NT2/D1 (cell line): ENCODE measurements at regions not wholly inside any gene's neighbourhood (a gene's known extent, or its start where the extent isn't known, plus 50 kb on each side); places are given as distances from the start of the nearest gene placed in this dataset.

ENCODE experiments used
- DNase-seq: peaks from one replicate; pipeline ENCODE4 v3.0.0-alpha.2; 2011; ENCODE audit warnings: low read depth, low spot score
- H3K27me3 ChIP-seq: 2 replicates; pipeline ENCODE4 v1.6.0; 2011; ENCODE audit warnings: mild to moderate bottlenecking; ENCODE audit not compliant: insufficient read length, insufficient read depth
- H3K36me3 ChIP-seq: 2 replicates; pipeline ENCODE4 v1.6.1; 2011; ENCODE audit warnings: mild to moderate bottlenecking, low read length, mixed read lengths; ENCODE audit not compliant: insufficient read depth, insufficient read length
- H3K4me1 ChIP-seq: 2 replicates; pipeline ENCODE4 v1.5.1; 2011; ENCODE audit not compliant: insufficient read depth, insufficient read length
- H3K4me3 ChIP-seq: 2 replicates; pipeline ENCODE4 v1.5.1; 2011; ENCODE audit warnings: low read depth; ENCODE audit not compliant: insufficient read length
- H3K9ac ChIP-seq: 2 replicates; pipeline ENCODE4 v1.6.0; 2011; ENCODE audit warnings: low read depth; ENCODE audit not compliant: insufficient read length
- H3K9me3 ChIP-seq: 2 replicates; pipeline ENCODE4 v1.5.1; 2011; ENCODE audit warnings: mild to moderate bottlenecking, low read length; ENCODE audit not compliant: insufficient read depth
- SUZ12 ChIP-seq: IDR thresholded peaks from 2 replicates; pipeline ENCODE4 v1.6.1; 2011; ENCODE audit not compliant: insufficient read length, insufficient read depth; ENCODE audit errors: extremely low read depth
- YY1 ChIP-seq: IDR thresholded peaks from 2 replicates; pipeline ENCODE4 v1.6.1; 2011; ENCODE audit not compliant: insufficient read length, insufficient read depth
- ZNF274 ChIP-seq: IDR thresholded peaks from 2 replicates; pipeline ENCODE4 v1.6.1; 2011; ENCODE audit warnings: mild to moderate bottlenecking, low read depth, low read length

DNA sequence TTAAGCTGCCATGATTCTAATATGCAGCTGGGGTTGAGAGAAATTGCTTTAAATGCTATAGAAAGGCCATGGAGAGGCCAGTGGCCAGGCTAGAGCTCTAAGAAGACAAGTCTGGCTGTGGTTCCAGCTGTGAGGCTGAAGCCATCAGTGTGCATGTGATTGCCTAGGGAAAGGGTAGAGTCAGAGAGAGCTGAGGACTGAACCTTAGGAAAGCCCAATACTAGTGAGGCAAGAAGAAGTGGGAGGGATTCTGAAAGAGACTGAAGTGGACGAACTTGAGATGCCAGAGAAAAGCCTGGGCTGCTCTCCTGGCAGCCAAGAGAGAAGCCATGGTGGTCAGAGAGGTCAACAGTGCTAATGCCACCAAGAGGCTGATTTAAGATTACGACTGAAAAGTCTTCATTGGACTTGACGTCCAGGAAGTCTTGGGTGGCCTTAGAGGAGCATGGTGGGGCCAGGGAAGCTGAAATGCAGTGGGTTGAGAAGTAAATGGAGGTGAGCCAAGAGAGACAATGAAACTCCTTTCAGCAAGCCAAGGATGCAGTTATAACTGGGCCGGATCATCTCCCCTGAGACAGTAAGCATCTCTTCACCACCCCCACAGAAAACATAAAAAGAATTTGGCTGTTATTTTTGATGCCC is 133.2 kb downstream of the TMEM174 start:
- Histone ChIP-seq H3K9ac (no peak overlapping the region), H3K27me3 (peaks cover 51% of the 10 kb centered on the region), H3K4me3 (no peak overlapping the region), H3K36me3 (no peaks in the 10 kb centered on the region), H3K9me3 (no peaks in the 10 kb centered on the region), H3K4me1 (no peaks in the 10 kb centered on the region)
- no peak for TF ChIP-seq SUZ12
- no peak for DNase-seq

DNA sequence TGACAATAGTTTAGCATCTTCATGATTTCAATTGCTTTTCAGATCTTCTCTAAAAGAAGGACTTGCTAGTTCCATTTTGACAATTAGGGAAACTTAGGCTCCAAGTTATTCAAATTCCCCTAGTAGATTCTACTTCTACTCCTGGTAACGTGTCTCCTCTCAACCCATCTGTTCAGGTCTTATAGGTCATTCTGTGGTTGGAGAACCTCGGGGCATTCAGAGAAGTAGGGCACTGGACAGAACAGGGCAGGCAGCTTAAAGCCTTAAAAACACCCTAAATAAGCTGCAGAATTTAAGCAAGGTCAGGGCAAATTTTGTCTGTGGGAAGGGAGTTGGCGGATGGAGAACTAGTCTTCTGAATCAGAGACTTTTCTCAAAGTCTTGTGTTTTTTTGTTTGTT is 132.4 kb downstream of the TMEM174 start:
- Histone ChIP-seq H3K9me3 (no peaks in the 10 kb centered on the region), H3K27me3 (peaks cover 59% of the 10 kb centered on the region)
- TF ChIP-seq ZNF274 (no peak), YY1 (no peak), SUZ12 (no peak)

DNA sequence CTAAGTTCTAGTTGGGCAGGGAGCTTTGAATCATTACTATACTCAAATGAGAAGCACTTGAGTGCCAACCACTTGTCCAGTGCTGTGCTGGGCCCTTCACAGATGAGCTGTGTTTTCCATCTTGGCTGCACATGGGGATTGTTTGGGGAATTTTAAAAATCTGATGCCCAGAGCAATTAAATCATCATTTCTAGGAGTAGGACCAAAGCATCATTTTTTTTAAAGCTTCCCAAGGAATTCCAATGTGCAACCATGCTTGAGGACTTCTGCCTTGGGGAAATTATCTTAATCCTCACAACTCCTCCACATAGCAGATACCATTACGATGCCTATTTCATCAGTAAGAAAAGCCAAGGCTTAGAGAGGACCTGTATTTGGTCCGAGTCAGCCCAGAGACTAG is 131.4 kb downstream of the TMEM174 start:
- no peak for DNase-seq
- no peaks in the 10 kb centered on the region for H3K4me1 ChIP-seq
- H3K9me3 ChIP-seq = no peaks in the 10 kb centered on the region
- TF ChIP-seq SUZ12 (no peak), YY1 (no peak), ZNF274 (no peak)
- H3K4me3 ChIP-seq = no peak overlapping the region
- no peak overlapping the region for H3K9ac ChIP-seq
- no peaks in the 10 kb centered on the region for H3K36me3 ChIP-seq
- H3K27me3 ChIP-seq = peaks cover 69% of the 10 kb centered on the region

More for the DNA sequence above, 132.4 kb downstream of the TMEM174 start:
- H3K4me3 ChIP-seq = no peak overlapping the region
- no peaks in the 10 kb centered on the region for H3K4me1 ChIP-seq
- DNase-seq = no peak
- H3K36me3 ChIP-seq = no peaks in the 10 kb centered on the region
- no peak overlapping the region for H3K9ac ChIP-seq

DNA sequence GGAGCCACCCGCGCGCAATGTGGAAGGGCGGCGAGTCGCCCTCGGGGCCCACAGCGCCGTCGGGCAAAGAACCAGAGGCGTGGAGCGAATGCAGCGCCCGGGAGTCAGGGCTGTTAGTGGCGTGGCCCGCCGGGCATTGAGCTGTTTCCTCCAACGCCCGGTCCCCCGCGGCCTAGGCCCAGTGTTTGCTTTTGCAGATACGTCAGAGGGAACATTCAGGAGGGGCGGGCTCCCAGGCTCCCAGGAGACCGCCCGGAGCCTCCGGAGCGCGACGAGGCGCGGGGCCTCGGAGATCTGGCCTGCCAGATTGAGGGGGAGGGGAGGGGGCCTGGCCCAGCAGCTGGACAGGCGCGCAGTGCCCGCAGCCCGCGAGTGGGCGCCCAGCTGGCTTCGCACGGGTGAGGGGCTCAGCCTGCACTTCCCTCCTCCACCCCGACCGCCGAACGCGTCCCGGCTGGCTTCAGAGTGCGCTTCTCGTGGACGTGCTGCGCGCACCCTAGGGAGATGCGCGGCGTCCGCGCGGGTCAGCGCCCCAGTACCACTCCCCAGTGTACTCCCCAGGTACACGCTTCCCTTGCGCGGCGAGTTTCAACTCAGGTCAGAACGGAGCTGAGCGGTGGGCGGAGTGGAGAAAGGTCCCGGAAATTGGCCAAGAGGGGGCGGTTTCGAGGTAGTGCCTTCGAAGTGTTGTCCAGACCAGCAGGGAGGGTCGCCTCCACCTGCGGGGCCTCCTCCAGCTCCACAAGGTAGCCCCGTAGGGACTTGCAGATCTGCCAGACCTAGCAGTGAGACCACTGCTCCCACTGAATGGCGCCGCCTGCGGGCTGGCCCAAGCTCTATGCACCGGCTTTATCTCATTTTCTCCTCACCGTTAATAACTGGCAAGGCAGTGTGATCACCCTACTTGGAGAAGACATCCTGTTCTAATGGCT is 130.4 kb downstream of the TMEM174 start:
- Histone ChIP-seq H3K9ac (peak overlapping the region; percentile 87), H3K4me3 (peak overlapping the region; percentile 60), H3K27me3 (peaks cover 78% of the 10 kb centered on the region), H3K4me1 (no peaks in the 10 kb centered on the region), H3K9me3 (no peaks in the 10 kb centered on the region), H3K36me3 (no peaks in the 10 kb centered on the region)
- DNase-seq = no peak
- TF ChIP-seq YY1 = no peak
- TF ChIP-seq ZNF274 = no peak
- no peak for TF ChIP-seq SUZ12

DNA sequence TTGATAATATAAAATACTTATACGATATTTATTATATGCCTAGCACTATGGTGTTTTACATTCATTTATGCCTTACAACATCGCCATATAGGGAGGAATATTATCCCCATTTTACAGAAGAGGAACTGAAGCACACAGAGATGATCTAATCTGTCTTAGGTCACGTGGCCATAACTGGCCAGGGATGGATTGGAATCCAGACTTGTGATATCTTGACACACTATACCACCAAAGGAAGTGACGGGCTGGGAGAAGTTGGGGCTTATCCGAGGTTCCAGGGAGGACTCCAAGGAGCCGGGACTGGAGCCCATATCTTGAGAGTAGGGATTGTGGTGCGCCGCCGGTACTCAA is 129.8 kb downstream of the TMEM174 start:
- TF ChIP-seq ZNF274 (no peak), YY1 (no peak)
- Histone ChIP-seq H3K4me3 (peak overlapping the region; percentile 60), H3K9ac (no peak overlapping the region), H3K36me3 (no peaks in the 10 kb centered on the region), H3K9me3 (no peaks in the 10 kb centered on the region), H3K27me3 (peaks cover 85% of the 10 kb centered on the region), H3K4me1 (no peaks in the 10 kb centered on the region)
- no peak for DNase-seq

DNA sequence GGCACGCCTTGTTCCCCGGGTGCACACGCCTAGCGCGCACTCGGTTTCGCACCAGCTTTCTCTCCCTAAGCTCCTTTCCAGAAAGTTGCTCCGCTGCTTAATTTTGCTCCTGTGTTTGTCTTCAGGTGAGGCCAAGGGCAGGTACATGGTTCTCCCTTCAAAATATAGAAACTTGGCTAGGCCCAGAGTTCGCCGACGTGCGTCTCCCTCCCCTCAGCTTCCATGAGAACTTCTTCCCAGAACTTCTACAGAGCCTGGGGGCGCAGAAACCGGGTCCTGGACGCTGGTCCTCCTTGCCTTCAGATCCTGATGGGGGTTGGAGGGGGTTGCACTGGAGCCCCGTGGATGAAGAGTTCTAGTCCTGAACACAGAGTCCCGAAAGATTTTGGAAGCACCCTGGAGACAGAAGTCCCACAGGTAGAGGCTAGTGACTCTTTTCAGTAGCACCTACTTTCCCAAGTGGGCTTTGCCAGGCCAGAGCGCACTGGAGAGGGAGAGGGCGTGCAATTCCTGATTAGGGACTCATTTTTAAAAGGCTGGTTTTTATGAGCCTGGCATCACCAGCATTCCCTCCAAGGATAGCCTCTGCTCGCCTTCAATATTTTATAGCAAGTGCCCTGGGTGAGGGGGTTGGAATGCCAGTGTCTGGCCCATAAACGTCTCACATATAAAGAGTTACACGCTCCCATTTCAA is 128.4 kb downstream of the TMEM174 start:
- no peaks in the 10 kb centered on the region for H3K36me3 ChIP-seq
- no peaks in the 10 kb centered on the region for H3K4me1 ChIP-seq
- H3K9me3 ChIP-seq = no peaks in the 10 kb centered on the region
- H3K9ac ChIP-seq = no peak overlapping the region
- peaks cover 95% of the 10 kb centered on the region for H3K27me3 ChIP-seq
- H3K4me3 ChIP-seq = no peak overlapping the region
- DNase-seq = no peak
- no peak for TF ChIP-seq YY1
- no peak for TF ChIP-seq ZNF274
- peak; percentile 35 for TF ChIP-seq SUZ12
